Omental fat pad (tissue), 3 donors: ENCODE measurements at regions not wholly inside any gene's neighbourhood (a gene's known extent, or its start where the extent isn't known, plus 50 kb on each side); places are given as distances from the start of the nearest gene placed in this dataset.

ENCODE experiments used
- ATAC-seq: fragments of 150-250 bp; one replicate; pipeline ENCODE4 v1.9.1; 2016; ENCODE audit warnings: mild to moderate bottlenecking, moderate library complexity; ENCODE audit not compliant: low FRiP score
- DNase-seq: peaks from one replicate; pipeline ENCODE4 v3.0.0-alpha.2; 2019; ENCODE audit warnings: low spot score
- CTCF ChIP-seq, 3 donors: fragments of 450-650 bp; IDR thresholded peaks; one replicate each; pipeline ENCODE4 v1.5.1; 2016 to 2017; ENCODE audit warnings: antibody characterized with exemption in 3 of 3, mild to moderate bottlenecking in 3 of 3, moderate library complexity in 2 of 3

- no peak for TF ChIP-seq CTCF (IDR thresholded peaks at IDR 0.05)
- DNase-seq = peak; percentile 85
- peak; percentile 79 for ATAC-seq
These were observed 141.6 kb upstream of the RIOK3 start for GRCh38 chr18:23311351-23312121.

GRCh38 chr18:23313379-23313778 is 139.7 kb upstream of the RIOK3 start:
- no peak for ATAC-seq
- DNase-seq = no peak
- TF ChIP-seq CTCF (IDR thresholded peaks at IDR 0.05) = no peak

- TF ChIP-seq CTCF (IDR thresholded peaks at IDR 0.05) = no peak
- ATAC-seq = no peak
- no peak for DNase-seq
These were observed 138.4 kb upstream of the RIOK3 start for GRCh38 chr18:23314672-23315071.

GRCh38 chr18:23316316-23316715 is 136.8 kb upstream of the RIOK3 start:
- no peak for DNase-seq
- ATAC-seq = no peak
- no peak for TF ChIP-seq CTCF (IDR thresholded peaks at IDR 0.05)

GRCh38 chr18:23316988-23317387 is 136.1 kb upstream of the RIOK3 start:
- DNase-seq (no peak), ATAC-seq (no peak)
- no peak for TF ChIP-seq CTCF (IDR thresholded peaks at IDR 0.05)

- ATAC-seq (no peak), DNase-seq (no peak)
- no peak for TF ChIP-seq CTCF (IDR thresholded peaks at IDR 0.05)
These were observed 135.0 kb upstream of the RIOK3 start for GRCh38 chr18:23317975-23318675.
